Mucosa of rectum (tissue), 2 donors: ENCODE measurements at regions not wholly inside any gene's neighbourhood (a gene's known extent, or its start where the extent isn't known, plus 50 kb on each side); places are given as distances from the start of the nearest gene placed in this dataset.

Experiments
- H3K27ac ChIP-seq, 2 donors: one replicate each; pipeline ENCODE4 v1.7.0; 2013; ENCODE audit warnings: inconsistent platforms in 2 of 2, low read depth in 2 of 2, low read length in 2 of 2
- H3K27me3 ChIP-seq, 2 donors: one replicate each; pipeline ENCODE4 v1.7.0; 2013; ENCODE audit warnings: low read length in 2 of 2; ENCODE audit not compliant: control insufficient read depth in 2 of 2, insufficient read depth in 2 of 2
- H3K36me3 ChIP-seq, 2 donors: one replicate each; pipeline ENCODE4 v1.7.0; 2013; ENCODE audit warnings: low read length in 2 of 2; ENCODE audit not compliant: control insufficient read depth in 2 of 2, insufficient read depth in 2 of 2
- H3K4me1 ChIP-seq, 2 donors: one replicate each; pipeline ENCODE4 v1.7.0; 2013; ENCODE audit warnings: low read length in 2 of 2, mild to moderate bottlenecking in 1 of 2; ENCODE audit not compliant: control insufficient read depth in 2 of 2, insufficient read depth in 2 of 2
- H3K4me3 ChIP-seq, 2 donors: one replicate each; pipeline ENCODE4 v1.7.0; 2013; ENCODE audit warnings: low read length in 2 of 2
- H3K9ac ChIP-seq, 2 donors: one replicate each; pipeline ENCODE4 v1.7.0; 2013; ENCODE audit warnings: low read length in 2 of 2, low read depth in 1 of 2, mild to moderate bottlenecking in 1 of 2
- H3K9me3 ChIP-seq, 2 donors: one replicate each; pipeline ENCODE4 v1.7.0; 2013; ENCODE audit warnings: low read length in 2 of 2; ENCODE audit not compliant: control insufficient read depth in 2 of 2
- donor health status: healthy.
- donor health status: Normal muscosa, but diverticular disease.

DNA sequence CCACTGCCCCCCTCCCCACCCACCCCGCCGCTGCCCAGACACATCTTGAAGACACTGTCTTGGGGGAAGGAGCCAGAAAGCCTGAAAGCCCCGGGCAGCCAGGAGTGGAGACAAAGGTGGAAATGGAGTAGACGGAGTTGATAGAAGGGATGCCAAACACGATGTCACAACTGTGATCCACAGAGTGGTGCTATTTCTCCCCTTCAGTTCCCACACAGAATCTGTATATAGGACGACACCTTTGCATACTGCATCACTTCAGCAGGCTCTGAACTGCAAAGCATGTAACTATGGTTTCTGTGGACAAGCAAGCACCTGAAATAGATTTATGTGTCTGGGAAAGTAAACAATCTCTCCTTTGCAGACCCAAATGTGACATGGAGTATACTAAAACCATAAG, 56.4 kb upstream of the F13A1 start:
- H3K4me1 ChIP-seq: no peaks in the 10 kb centered on the region
- no peak overlapping the region for H3K27ac ChIP-seq
- no peaks in the 10 kb centered on the region for H3K36me3 ChIP-seq
- no peak overlapping the region for H3K9ac ChIP-seq
- no peak overlapping the region for H3K4me3 ChIP-seq
- no peaks in the 10 kb centered on the region for H3K9me3 ChIP-seq
- H3K27me3 ChIP-seq: no peaks in the 10 kb centered on the region

DNA sequence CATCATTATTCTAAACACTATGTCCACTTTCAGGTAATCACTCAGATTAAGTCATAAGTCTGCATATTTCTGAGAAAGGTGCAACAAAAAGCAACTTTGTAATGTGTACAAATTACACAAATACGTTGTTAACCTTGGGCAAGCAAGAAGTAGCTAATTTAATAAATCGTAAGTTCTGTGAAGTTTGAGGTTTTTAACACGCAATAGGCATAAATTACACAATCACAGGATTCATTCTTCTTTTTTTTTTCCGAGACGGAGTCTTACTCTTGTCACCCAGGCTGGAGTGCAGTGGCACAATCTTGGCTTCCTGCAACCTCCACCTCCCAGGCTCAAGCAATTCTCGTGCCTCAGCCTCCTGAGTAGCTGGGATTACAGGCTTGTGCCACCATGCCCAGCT, 57.2 kb upstream of the F13A1 start:
- Histone ChIP-seq H3K36me3 (no peaks in the 10 kb centered on the region), H3K27ac (no peak overlapping the region), H3K9ac (no peak overlapping the region), H3K9me3 (no peaks in the 10 kb centered on the region), H3K27me3 (no peaks in the 10 kb centered on the region), H3K4me1 (no peaks in the 10 kb centered on the region), H3K4me3 (no peak overlapping the region)

DNA sequence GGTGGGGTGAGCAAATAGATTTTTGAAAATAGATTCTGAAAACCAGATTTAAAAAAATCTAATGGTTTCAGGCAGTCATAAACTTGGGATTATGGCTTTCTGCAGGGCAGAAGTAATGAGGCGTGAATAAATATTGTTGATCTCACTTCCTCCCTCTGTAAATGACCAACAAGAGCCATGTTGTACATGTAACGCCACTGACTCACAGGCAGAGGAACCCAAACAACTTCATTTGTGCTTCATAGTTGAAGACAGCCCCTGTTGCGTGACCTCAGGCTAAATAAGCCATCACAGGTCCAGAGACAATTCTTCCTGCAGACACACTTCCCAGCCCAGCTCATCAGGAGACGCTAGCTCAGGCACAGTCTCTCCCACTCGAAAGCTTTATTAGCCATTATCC, 59.1 kb upstream of the F13A1 start:
- H3K27me3 ChIP-seq: no peaks in the 10 kb centered on the region
- H3K36me3 ChIP-seq: no peaks in the 10 kb centered on the region
- no peaks in the 10 kb centered on the region for H3K9me3 ChIP-seq
- no peak overlapping the region for H3K4me3 ChIP-seq
- no peaks in the 10 kb centered on the region for H3K4me1 ChIP-seq
- no peak overlapping the region for H3K27ac ChIP-seq
- no peak overlapping the region for H3K9ac ChIP-seq

DNA sequence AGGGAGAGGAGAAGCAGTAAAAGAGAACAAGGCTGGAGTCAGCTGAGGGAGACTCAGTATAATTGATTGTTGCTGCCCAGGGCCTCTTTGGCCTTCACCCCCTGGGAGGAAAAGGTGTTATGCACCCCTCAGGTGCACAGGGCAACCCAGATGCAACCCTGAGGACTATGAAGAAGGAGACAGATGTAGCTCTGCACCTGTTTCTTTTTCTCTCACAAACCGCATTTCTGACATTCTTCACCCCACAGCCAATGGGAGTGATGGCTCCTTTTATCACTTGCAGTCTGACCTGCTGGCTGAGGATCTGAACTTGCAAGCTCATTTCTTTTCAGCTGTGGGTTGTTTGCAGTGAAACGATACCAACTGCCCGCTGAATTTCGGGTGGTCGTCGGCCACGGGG, 64.1 kb upstream of the F13A1 start:
- H3K9me3 ChIP-seq: no peaks in the 10 kb centered on the region
- no peak overlapping the region for H3K4me3 ChIP-seq
- H3K27ac ChIP-seq: no peak overlapping the region
- no peak overlapping the region for H3K9ac ChIP-seq
- H3K27me3 ChIP-seq: no peaks in the 10 kb centered on the region
- no peaks in the 10 kb centered on the region for H3K36me3 ChIP-seq
- H3K4me1 ChIP-seq: no peaks in the 10 kb centered on the region

DNA sequence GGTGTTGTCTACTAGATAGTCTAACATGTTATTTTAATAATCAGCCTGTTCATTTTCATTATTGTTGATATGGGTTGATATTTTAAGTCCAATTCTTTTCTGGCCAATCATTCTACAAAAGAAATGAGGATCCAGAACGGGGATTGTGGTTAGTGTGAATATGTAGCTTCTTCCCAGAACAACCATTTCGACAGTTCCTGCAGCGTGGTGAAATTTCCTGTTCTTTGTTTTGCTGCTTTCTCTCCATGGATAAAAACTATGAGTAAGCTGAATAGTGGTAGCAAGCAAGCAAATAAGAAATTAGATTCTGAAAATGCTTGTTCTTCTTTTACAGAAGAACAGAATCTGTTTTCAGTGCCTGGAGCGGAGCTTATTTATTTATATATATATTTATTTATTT, 65.5 kb upstream of the F13A1 start:
- H3K9me3 ChIP-seq: no peaks in the 10 kb centered on the region
- no peak overlapping the region for H3K4me3 ChIP-seq
- H3K4me1 ChIP-seq: no peaks in the 10 kb centered on the region
- no peak overlapping the region for H3K27ac ChIP-seq
- no peaks in the 10 kb centered on the region for H3K36me3 ChIP-seq
- H3K27me3 ChIP-seq: no peaks in the 10 kb centered on the region
- no peak overlapping the region for H3K9ac ChIP-seq

DNA sequence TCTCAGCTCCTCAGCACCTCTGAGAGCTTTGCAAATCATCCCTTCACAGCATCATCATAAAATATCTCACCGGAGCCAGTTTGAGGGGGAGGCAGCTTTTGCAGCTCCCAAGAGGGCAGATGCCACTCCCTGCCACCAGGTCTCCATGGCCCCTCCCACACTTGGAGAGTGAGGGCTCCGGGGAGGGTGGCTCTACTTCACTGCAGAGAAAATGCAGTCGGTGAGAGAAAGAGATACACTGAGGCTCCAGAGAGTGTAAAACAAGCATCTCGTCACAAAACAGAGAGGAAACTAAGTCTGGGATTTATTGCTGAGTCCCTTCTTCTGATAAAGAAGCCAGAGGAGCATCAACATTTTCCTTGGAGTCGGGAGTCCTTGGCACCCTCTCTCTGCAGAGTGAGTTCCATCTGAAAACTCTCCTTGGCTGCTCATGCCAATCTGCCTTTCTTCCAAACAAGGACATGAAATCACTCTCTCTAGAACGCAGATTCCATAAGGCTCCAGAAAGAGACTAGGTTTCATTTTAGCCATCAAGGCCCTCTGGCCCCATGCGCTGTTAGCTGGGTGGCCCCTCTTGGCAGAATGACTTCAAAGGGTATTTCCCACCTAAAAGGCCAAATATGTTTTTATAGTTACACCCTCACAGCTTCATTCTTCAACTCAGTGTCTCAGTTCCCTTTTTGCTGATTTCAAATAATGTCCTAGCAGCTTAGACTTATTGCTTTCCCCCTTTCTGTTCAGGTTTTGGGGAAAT, 70.6 kb upstream of the F13A1 start:
- no peaks in the 10 kb centered on the region for H3K4me1 ChIP-seq
- H3K4me3 ChIP-seq: no peak overlapping the region
- peaks cover 0 to 2% of the 10 kb centered on the region in 2 donors for H3K27me3 ChIP-seq
- H3K9me3 ChIP-seq: no peaks in the 10 kb centered on the region
- no peak overlapping the region for H3K27ac ChIP-seq
- H3K36me3 ChIP-seq: no peaks in the 10 kb centered on the region
- H3K9ac ChIP-seq: no peak overlapping the region

DNA sequence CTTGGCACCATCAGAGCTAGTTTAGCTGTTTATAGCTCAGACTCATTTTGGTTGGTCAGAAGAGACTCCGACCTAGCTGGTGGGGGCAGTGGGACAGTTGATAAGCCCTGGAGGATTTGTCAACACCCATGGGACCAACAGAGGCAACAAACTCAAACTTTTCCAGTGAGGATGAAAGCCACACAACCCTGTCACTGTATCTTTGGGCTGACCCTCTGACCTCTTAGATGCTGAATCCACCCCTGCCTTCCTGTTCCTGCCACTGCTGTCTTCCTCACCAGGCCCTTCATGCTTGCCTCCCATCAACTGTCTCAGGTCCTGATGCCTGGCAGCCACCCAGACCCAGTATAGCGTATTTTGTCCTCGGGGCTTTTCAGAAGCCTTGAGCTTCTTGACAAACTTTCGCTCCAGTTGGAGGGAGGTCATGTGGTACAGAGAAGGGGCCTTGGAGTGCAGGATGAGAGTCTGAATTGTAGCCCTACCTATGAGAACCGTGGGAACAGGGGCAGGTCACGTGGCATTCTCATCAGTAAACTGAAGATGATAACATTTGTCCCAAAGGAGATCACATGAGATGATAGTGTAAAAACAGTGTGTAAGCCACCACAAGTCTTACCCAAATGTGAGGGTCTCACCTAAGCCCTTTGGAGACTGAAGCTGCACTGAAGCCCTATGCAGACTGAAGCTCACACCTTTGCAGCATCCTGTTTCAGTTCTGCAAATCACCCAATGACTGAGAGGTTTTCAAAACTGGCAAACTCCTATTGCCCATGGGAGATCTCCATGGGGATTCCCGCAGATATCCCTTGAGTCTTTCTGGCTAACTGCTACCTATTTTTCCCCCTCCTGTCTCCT, 72.0 kb upstream of the F13A1 start:
- H3K9ac ChIP-seq: no peak overlapping the region
- peaks cover 0 to 2% of the 10 kb centered on the region in 2 donors for H3K27me3 ChIP-seq
- no peaks in the 10 kb centered on the region for H3K36me3 ChIP-seq
- no peaks in the 10 kb centered on the region for H3K4me1 ChIP-seq
- no peak overlapping the region for H3K27ac ChIP-seq
- H3K9me3 ChIP-seq: no peaks in the 10 kb centered on the region
- no peak overlapping the region for H3K4me3 ChIP-seq

DNA sequence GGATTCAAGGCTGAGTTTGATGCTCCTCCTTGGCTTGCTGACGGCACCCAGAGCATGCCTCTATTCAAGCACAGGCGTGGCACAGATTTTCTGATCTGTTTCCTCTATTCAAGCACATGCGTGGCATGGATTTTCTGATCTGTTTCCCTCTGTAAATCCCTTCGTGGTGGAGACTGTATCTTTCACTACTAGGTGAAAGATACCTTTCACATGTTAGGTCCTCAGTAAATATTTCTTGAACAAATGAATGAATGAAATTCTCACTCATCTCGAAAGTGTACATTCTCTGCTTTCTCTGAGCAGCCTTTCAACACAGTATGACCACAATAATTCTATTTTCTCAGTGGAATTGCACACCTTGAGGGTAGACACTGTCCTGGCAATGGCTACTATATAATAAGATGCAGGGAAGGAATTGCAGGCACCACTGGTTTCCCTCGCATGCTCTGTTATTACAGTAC, 72.6 kb upstream of the F13A1 start:
- Histone ChIP-seq H3K27ac (no peak overlapping the region), H3K9ac (no peak overlapping the region), H3K27me3 (peaks cover 0 to 2% of the 10 kb centered on the region in 2 donors), H3K4me3 (no peak overlapping the region), H3K36me3 (no peaks in the 10 kb centered on the region), H3K9me3 (no peaks in the 10 kb centered on the region), H3K4me1 (no peaks in the 10 kb centered on the region)

DNA sequence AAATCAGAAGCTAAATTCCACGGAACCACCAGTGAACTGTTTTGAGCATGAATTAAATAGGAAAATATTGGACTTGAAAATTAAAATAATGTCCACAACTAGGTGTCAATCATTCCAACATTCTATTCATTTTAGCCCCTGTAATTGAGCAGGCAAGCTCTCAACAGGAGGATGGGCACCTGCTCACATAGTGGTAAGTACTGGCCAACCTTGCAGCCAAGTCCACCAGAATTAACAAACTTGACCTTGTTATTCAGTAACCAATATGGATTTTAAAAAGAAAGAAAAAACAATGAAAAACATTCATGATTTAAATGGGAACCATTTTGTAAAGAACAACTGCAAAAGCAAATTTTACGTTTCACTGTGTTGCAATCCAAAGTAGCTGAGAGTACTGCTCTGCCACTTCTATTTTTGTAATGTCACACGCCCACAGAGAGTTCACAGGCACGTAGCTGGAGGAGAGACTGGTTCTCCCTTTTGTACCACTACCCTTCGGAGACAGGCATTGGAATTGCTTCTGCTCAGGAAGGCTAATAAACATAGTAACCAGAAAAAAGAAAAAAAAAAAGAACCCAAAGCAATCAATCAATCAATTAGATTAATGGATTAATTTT, 75.2 kb upstream of the F13A1 start:
- H3K9ac ChIP-seq: no peak overlapping the region

DNA sequence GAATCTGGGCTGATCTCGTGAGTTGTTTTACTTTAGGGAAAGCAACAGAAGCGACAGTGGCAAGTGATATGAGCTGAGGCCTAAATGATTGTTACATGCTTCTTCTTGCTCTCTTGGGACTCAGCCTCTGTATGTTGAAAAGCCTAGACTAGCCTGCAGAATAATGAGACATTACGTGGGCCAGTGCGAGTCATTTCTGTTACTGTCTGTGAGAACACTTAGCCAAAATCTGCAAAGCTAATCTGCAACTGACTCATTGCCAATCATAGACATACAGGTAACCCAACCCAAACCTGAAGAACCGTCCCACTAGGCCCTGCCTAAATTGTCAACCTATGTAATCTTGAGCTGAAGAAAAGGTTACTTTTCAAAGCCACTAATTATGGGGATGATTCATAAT, 77.4 kb upstream of the F13A1 start:
- Histone ChIP-seq H3K36me3 (no peaks in the 10 kb centered on the region), H3K9ac (no peak overlapping the region), H3K4me1 (no peaks in the 10 kb centered on the region), H3K9me3 (no peaks in the 10 kb centered on the region), H3K27ac (no peak overlapping the region), H3K4me3 (no peak overlapping the region), H3K27me3 (peaks cover 0 to 2% of the 10 kb centered on the region in 2 donors)

More for the DNA sequence above, 75.2 kb upstream of the F13A1 start:
- no peak overlapping the region for H3K4me3 ChIP-seq
- H3K4me1 ChIP-seq: no peaks in the 10 kb centered on the region
- H3K27me3 ChIP-seq: peaks cover under 1 to 2% of the 10 kb centered on the region in 2 donors
- no peaks in the 10 kb centered on the region for H3K9me3 ChIP-seq
- no peak overlapping the region for H3K27ac ChIP-seq
- H3K36me3 ChIP-seq: no peaks in the 10 kb centered on the region
